ENCODE measurements at regions not wholly inside any gene's neighbourhood (a gene's known extent, or its start where the extent isn't known, plus 50 kb on each side); places are given as distances from the start of the nearest gene placed in this dataset.

DNA sequence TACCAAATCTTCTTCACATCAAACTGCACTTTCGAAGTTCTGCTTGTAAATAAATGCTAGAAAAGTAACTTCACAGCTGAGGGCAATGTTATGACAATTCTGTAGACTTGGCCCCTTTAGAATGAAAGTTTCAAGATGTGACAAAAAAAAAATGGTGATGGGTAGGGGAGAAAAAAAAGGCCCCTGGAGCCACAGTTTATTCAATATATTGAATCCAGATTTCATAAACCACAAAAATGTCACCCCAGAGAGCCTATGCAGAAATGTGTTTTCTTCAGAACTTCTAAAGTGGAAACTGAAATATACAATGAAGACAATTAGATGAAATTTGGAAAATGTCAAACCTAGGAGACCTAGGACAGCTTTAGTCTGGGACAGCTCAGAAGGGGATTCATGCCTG, 143.1 kb downstream of the EDN3 start:
- Histone ChIP-seq H3K27ac (no peak overlapping the region), H3K4me3 (no peak overlapping the region), H3K27me3 (no peaks in the 10 kb centered on the region), H3K36me3 (no peaks in the 10 kb centered on the region), H3K4me1 (no peaks in the 10 kb centered on the region), H3K9me3 (no peaks in the 10 kb centered on the region)
- TF ChIP-seq POLR2AphosphoS5 (IDR thresholded peaks at IDR 0.05; ENCODE audit: insufficient read depth in 1 of 2, low read depth in 1 of 2) (no peak), CTCF (IDR thresholded peaks at IDR 0.05) (no peak), POLR2A (IDR thresholded peaks at IDR 0.05) (no peak)
- intact Hi-C loops (cut with DNase I): no loop called here
- no peak for DNase-seq (ENCODE audit: extremely low spot score in 2 of 2)

- intact Hi-C loops (cut with DNase I): no loop called here
- Histone ChIP-seq H3K4me3 (no peak overlapping the region), H3K4me1 (no peaks in the 10 kb centered on the region), H3K27me3 (no peaks in the 10 kb centered on the region), H3K27ac (no peak overlapping the region), H3K36me3 (no peaks in the 10 kb centered on the region), H3K9me3 (no peaks in the 10 kb centered on the region)
- no peak for TF ChIP-seq POLR2AphosphoS5 (IDR thresholded peaks at IDR 0.05; ENCODE audit: insufficient read depth in 1 of 2, low read depth in 1 of 2)
- TF ChIP-seq CTCF (IDR thresholded peaks at IDR 0.05): no peak
- TF ChIP-seq POLR2A (IDR thresholded peaks at IDR 0.05): no peak
- DNase-seq (ENCODE audit: extremely low spot score in 2 of 2): no peak
Measured at GRCh38 chr20:59446376-59446775, 146.0 kb downstream of the EDN3 start.

DNA sequence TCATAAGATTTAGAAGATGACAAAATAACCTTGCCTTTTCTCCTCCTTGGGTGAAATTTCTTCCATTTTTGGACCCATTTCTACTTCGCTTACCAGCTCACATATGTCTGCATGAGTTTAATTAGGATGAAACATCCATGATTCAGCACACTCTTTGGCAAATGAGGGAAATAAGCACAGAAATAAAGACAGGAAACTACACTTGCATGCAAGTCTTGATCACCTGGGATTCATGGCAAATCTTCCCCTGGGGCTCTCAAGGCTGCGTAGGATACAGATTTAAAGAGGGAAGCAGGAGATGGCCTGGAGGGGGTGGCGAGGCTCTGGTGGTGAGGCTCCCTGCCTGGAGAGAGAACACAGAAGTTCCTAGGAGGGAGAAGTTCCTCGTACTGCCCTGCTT, 147.8 kb downstream of the EDN3 start:
- intact Hi-C loops (cut with DNase I): no loop called here
- DNase-seq (ENCODE audit: extremely low spot score in 2 of 2): no peak
- Histone ChIP-seq H3K27me3 (no peaks in the 10 kb centered on the region), H3K4me3 (no peak overlapping the region), H3K9me3 (no peaks in the 10 kb centered on the region), H3K27ac (no peak overlapping the region), H3K36me3 (no peaks in the 10 kb centered on the region), H3K4me1 (no peaks in the 10 kb centered on the region)
- TF ChIP-seq CTCF (IDR thresholded peaks at IDR 0.05) (no peak), POLR2AphosphoS5 (IDR thresholded peaks at IDR 0.05; ENCODE audit: insufficient read depth in 1 of 2, low read depth in 1 of 2) (no peak), POLR2A (IDR thresholded peaks at IDR 0.05) (no peak)

DNA sequence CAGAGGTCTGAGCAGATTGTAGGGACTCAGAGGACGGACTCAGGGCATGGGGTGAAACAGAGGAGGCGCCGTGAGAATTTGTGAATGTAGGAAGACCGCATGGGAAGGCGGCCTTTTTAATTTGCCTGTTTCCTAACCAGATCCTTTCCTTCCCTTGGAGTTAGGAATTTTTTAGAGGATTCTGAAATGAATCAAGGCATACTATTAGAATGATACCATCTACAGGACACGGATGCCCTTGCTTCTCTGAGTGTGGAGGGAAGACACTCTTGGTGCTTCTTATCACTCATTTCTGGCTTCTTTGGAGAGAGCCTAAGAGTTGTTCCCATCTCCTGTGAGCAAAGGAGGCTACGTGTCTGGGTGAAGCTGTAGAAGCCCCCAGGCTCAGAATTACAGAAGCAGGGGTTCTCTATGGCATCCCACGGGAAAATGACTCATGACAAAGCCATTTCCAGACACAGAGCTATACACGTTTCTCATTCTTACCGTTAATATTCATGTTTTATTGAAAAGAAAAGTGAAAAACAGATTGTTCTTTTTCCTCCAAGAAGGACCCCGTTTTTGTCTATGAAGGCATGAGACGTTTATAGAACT, 148.5 kb downstream of the EDN3 start:
- TF ChIP-seq POLR2A (IDR thresholded peaks at IDR 0.05) (no peak), CTCF (IDR thresholded peaks at IDR 0.05) (no peak), POLR2AphosphoS5 (IDR thresholded peaks at IDR 0.05; ENCODE audit: insufficient read depth in 1 of 2, low read depth in 1 of 2) (no peak)
- no peak overlapping the region for H3K27ac ChIP-seq
- H3K36me3 ChIP-seq: no peaks in the 10 kb centered on the region
- H3K9me3 ChIP-seq: no peaks in the 10 kb centered on the region
- H3K27me3 ChIP-seq: no peaks in the 10 kb centered on the region
- DNase-seq (ENCODE audit: extremely low spot score in 2 of 2): no peak
- H3K4me1 ChIP-seq: no peaks in the 10 kb centered on the region
- intact Hi-C loops (cut with DNase I): no loop called here
- no peak overlapping the region for H3K4me3 ChIP-seq

- no peak overlapping the region for H3K4me3 ChIP-seq
- H3K36me3 ChIP-seq: no peaks in the 10 kb centered on the region
- no peaks in the 10 kb centered on the region for H3K27me3 ChIP-seq
- DNase-seq (ENCODE audit: extremely low spot score in 2 of 2): no peak
- no peak overlapping the region for H3K27ac ChIP-seq
- H3K4me1 ChIP-seq: peaks cover 5% of the 10 kb centered on the region
- TF ChIP-seq POLR2AphosphoS5 (IDR thresholded peaks at IDR 0.05; ENCODE audit: insufficient read depth in 1 of 2, low read depth in 1 of 2) (no peak), CTCF (IDR thresholded peaks at IDR 0.05) (no peak), POLR2A (IDR thresholded peaks at IDR 0.05) (no peak)
- intact Hi-C loops (cut with DNase I): no loop called here
- H3K9me3 ChIP-seq: no peaks in the 10 kb centered on the region
Measured at GRCh38 chr20:59451066-59451630, 150.7 kb downstream of the EDN3 start.

Data from vagina (tissue), 2 donors.